ENCODE measurements at regions not wholly inside any gene's neighbourhood (a gene's known extent, or its start where the extent isn't known, plus 50 kb on each side); places are given as distances from the start of the nearest gene placed in this dataset.

- TF ChIP-seq CTCF (IDR thresholded peaks at IDR 0.05) (no peak), POLR2A (IDR thresholded peaks at IDR 0.05) (no peak), POLR2AphosphoS5 (IDR thresholded peaks at IDR 0.05) (no peak)
Observed at GRCh38 chr3:159149633-159150032, 347.8 kb downstream of the MFSD1 start.
